DND-41 (cell line): ENCODE measurements at regions not wholly inside any gene's neighbourhood (a gene's known extent, or its start where the extent isn't known, plus 50 kb on each side); places are given as distances from the start of the nearest gene placed in this dataset.

Experiments used
- ATAC-seq: fragments of 200-7000 bp; cut with Tn5 transposase; 3 replicates; pipeline ENCODE4 v1.9.1; 2021; ENCODE audit warnings: low read depth; ENCODE audit not compliant: insufficient read depth
- DNase-seq: peaks from one replicate; pipeline ENCODE4 v3.0.0-alpha.2; 2020
- H2AFZ ChIP-seq: 2 replicates; pipeline ENCODE4 v1.6.0; 2012; ENCODE audit warnings: low read depth, low read length
- H3K27ac ChIP-seq: 2 replicates; pipeline ENCODE4 v1.5.1; 2012; ENCODE audit warnings: low read length, inconsistent platforms
- H3K27me3 ChIP-seq: fragments of 200-600 bp; sonication (generic); 2 replicates; pipeline ENCODE4 v1.6.0; 2012; ENCODE audit warnings: low read length, mild to moderate bottlenecking, inconsistent platforms; ENCODE audit not compliant: insufficient read depth, poor library complexity
- H3K36me3 ChIP-seq: 2 replicates; pipeline ENCODE4 v1.5.1; 2012; ENCODE audit warnings: low read length, inconsistent platforms; ENCODE audit not compliant: insufficient read depth
- H3K4me1 ChIP-seq: 2 replicates; pipeline ENCODE4 v1.5.1; 2012; ENCODE audit warnings: mild to moderate bottlenecking, low read length; ENCODE audit not compliant: insufficient read depth
- H3K4me2 ChIP-seq: 2 replicates; pipeline ENCODE4 v1.6.0; 2012; ENCODE audit warnings: mild to moderate bottlenecking, moderate library complexity, low read length, inconsistent platforms; ENCODE audit not compliant: insufficient read depth
- H3K4me3 ChIP-seq, 2 experiments: fragments of 200-600 bp in 1 of 2; shearing (Covaris generic) in 1 of 2; 2 replicates each; pipeline ENCODE4 v1.5.1; 2012 to 2016; ENCODE audit warnings: inconsistent platforms in 2 of 2, low read length in 2 of 2, mild to moderate bottlenecking in 2 of 2, low read depth in 1 of 2, moderate library complexity in 1 of 2
- H3K79me2 ChIP-seq: 2 replicates; pipeline ENCODE4 v1.6.0; 2012; ENCODE audit warnings: low read length, inconsistent platforms; ENCODE audit not compliant: insufficient read depth
- H3K9ac ChIP-seq: 2 replicates; pipeline ENCODE4 v1.6.0; 2012; ENCODE audit warnings: low read depth, mild to moderate bottlenecking, inconsistent platforms, low read length, moderate library complexity
- H3K9me3 ChIP-seq: 2 replicates; pipeline ENCODE4 v1.5.1; 2012; ENCODE audit warnings: low read length, moderate library complexity, mild to moderate bottlenecking, inconsistent platforms; ENCODE audit not compliant: insufficient read depth, severe bottlenecking
- H4K20me1 ChIP-seq: 2 replicates; pipeline ENCODE4 v1.6.0; 2012; ENCODE audit warnings: low read length; ENCODE audit not compliant: insufficient read depth
- EZH2 ChIP-seq: IDR thresholded peaks from 3 replicates; pipeline ENCODE4 v1.6.1; 2012; ENCODE audit warnings: borderline replicate concordance, low read depth, mild to moderate bottlenecking, moderate library complexity, low read length, inconsistent platforms; ENCODE audit not compliant: severe bottlenecking
- TF ChIP-seq, protein P1 (sequence below): IDR thresholded peaks from 2 replicates; pipeline ENCODE4 v1.5.1; 2012; ENCODE audit warnings: borderline replicate concordance, low read length, moderate library complexity, mild to moderate bottlenecking; ENCODE audit not compliant: poor library complexity, severe bottlenecking; ENCODE audit errors: extremely low read depth

DNA sequence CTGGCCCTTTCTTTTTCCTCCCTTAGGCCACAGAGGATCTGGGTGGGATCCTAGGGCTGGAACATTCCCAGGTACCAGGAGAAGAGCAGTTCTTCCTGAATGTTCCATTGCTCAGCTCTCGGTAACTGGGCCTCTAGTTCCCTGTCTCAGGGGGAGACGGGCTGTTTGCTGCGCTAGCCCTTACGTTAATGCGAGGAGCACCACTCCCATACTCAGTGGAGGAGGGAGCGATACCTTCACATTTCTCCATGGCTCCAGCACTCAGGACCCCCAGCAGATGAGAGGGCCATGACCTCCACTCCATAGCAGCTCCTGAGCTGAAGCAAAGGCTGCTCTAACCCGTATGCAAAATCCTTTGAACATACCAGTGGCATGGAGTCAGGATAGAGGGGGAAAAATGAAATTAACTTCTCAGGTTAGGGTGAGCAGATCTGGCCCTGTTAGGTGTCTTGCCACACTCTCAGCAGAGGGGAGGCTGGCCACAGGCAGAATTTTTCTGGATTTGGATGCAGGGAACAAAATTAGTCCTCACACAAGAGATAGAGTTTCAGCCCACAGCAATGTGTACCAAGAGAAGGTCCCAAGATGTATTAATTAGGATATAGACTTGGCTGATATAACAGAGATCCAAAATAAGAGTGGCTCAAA, 206.7 kb downstream of the ZFP36L2 start:
- Histone ChIP-seq H2AFZ (no peak overlapping the region), H3K36me3 (no peaks in the 10 kb centered on the region), H3K9me3 (peaks cover 7% of the 10 kb centered on the region), H3K27ac (0 out of 2 replicates have a peak overlapping the region, but pooled peaks have one; percentile 21), H3K4me1 (peaks cover 24% of the 10 kb centered on the region), H3K4me3 (no peak overlapping the region), H3K27me3 (no peaks in the 10 kb centered on the region), H4K20me1 (no peaks in the 10 kb centered on the region), H3K79me2 (no peaks in the 10 kb centered on the region), H3K4me2 (no peak overlapping the region), H3K9ac (no peak overlapping the region)
- no peak for DNase-seq
- TF ChIP-seq EZH2, result no peak
- TF ChIP-seq, protein P1, sequence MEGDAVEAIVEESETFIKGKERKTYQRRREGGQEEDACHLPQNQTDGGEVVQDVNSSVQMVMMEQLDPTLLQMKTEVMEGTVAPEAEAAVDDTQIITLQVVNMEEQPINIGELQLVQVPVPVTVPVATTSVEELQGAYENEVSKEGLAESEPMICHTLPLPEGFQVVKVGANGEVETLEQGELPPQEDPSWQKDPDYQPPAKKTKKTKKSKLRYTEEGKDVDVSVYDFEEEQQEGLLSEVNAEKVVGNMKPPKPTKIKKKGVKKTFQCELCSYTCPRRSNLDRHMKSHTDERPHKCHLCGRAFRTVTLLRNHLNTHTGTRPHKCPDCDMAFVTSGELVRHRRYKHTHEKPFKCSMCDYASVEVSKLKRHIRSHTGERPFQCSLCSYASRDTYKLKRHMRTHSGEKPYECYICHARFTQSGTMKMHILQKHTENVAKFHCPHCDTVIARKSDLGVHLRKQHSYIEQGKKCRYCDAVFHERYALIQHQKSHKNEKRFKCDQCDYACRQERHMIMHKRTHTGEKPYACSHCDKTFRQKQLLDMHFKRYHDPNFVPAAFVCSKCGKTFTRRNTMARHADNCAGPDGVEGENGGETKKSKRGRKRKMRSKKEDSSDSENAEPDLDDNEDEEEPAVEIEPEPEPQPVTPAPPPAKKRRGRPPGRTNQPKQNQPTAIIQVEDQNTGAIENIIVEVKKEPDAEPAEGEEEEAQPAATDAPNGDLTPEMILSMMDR, result no peak
- no peak for ATAC-seq

DNA sequence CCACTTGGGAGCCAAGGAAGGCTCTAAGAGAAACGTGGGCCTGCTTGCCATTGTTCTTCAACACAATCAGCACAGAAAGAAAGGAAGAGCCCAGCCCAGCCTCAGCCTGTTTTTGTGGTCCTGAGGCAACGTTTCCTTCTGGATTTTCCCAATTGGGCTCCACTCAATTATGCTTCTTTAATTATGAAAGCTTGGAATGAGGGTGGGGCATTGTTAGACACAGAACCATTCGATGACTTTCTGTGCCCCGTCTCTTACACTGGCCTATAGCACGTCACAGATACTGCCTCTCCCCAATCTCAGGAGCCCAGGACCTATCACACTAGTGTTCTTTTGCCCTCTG, 207.4 kb downstream of the ZFP36L2 start:
- H3K79me2 ChIP-seq, result no peaks in the 10 kb centered on the region
- no peaks in the 10 kb centered on the region for H4K20me1 ChIP-seq
- H3K4me2 ChIP-seq, result no peak overlapping the region
- no peak for ATAC-seq
- no peak for TF ChIP-seq EZH2
- TF ChIP-seq, protein P1, result no peak
- DNase-seq, result no peak
- H2AFZ ChIP-seq, result no peak overlapping the region
- peaks cover 19% of the 10 kb centered on the region for H3K4me1 ChIP-seq
- H3K27me3 ChIP-seq, result no peaks in the 10 kb centered on the region
- H3K27ac ChIP-seq, result 0 out of 2 replicates have a peak overlapping the region, but pooled peaks have one; percentile 1
- H3K4me3 ChIP-seq, result no peak overlapping the region
- H3K9ac ChIP-seq, result no peak overlapping the region
- H3K9me3 ChIP-seq, result peaks cover 7% of the 10 kb centered on the region
- H3K36me3 ChIP-seq, result no peaks in the 10 kb centered on the region

DNA sequence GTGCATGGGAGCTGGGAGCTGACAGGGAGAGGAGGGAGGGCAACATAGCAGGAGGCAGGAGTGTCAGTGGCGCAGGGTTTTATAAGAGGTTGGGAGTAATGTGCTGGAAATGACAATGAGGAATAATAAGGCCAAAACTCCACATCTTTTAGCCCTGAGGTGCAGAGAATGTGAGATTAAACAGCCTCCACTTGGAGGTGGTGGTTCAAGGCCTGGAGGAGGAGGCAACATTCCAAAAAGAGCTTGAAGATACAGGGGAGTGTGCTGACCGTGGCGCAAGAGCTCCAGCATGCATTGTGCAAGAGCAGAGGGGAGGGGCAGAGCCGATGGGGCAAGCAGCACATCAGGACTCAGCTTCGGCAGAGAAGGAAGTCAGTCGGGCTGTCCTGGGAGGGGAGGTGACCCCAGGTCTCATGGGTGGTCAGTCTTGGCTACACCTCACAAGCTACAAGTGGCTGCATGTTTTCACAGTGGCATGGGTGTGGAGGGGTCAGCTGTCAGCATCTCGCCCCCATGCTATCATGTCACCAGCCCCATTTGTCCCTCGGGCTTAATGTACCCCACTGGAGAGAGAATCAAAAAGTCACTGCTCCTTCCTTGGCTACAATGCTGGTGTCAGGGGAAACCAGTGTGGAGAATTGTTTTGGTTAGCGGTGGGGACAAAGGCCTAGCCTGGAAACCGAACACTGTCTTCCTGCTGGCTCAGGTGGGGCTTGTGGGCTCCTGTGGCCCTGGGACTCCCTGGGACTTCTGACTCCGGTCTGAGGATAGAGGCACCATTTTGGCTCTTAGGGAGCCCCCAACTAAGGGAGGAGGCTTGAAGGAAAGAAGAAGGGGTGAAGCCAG, 208.0 kb downstream of the ZFP36L2 start:
- no peaks in the 10 kb centered on the region for H3K36me3 ChIP-seq
- no peak overlapping the region for H3K9ac ChIP-seq
- no peaks in the 10 kb centered on the region for H3K27me3 ChIP-seq
- no peak overlapping the region for H2AFZ ChIP-seq
- DNase-seq (no peak), ATAC-seq (no peak)
- no peaks in the 10 kb centered on the region for H4K20me1 ChIP-seq
- no peak overlapping the region for H3K4me2 ChIP-seq
- peaks cover 7% of the 10 kb centered on the region for H3K9me3 ChIP-seq
- TF ChIP-seq, protein P1, result no peak
- TF ChIP-seq EZH2, result no peak
- H3K79me2 ChIP-seq, result no peaks in the 10 kb centered on the region
- H3K4me1 ChIP-seq, result peaks cover 15% of the 10 kb centered on the region
- no peak overlapping the region for H3K4me3 ChIP-seq
- 0 out of 2 replicates have a peak overlapping the region, but pooled peaks have one; percentile 1 for H3K27ac ChIP-seq
